ENCODE measurements at regions not wholly inside any gene's neighbourhood (a gene's known extent, or its start where the extent isn't known, plus 50 kb on each side); places are given as distances from the start of the nearest gene placed in this dataset.

DNA sequence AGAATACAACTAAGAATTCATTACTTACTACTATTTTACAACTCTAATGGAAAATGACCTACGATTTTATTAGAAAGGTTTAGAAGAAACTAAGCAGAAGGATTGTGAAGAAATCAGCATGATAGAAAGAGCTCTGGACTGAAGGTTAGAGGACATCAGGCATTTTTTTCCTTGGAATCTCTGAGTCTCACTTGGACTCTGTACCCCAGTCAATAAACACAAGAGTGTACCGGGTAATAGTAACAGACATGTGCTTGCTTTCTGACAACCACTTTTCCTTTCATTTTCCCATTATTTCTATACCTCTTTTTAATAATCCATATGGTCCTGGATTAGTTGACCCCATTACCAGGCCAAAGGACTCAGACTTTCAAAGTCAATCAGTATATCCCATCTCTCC lies 1240.9 kb upstream of the LRRTM3 start:
- TF ChIP-seq, protein P1, sequence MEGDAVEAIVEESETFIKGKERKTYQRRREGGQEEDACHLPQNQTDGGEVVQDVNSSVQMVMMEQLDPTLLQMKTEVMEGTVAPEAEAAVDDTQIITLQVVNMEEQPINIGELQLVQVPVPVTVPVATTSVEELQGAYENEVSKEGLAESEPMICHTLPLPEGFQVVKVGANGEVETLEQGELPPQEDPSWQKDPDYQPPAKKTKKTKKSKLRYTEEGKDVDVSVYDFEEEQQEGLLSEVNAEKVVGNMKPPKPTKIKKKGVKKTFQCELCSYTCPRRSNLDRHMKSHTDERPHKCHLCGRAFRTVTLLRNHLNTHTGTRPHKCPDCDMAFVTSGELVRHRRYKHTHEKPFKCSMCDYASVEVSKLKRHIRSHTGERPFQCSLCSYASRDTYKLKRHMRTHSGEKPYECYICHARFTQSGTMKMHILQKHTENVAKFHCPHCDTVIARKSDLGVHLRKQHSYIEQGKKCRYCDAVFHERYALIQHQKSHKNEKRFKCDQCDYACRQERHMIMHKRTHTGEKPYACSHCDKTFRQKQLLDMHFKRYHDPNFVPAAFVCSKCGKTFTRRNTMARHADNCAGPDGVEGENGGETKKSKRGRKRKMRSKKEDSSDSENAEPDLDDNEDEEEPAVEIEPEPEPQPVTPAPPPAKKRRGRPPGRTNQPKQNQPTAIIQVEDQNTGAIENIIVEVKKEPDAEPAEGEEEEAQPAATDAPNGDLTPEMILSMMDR (IDR thresholded peaks at IDR 0.05; ENCODE audit: low read length), result no peak
- no peak for TF ChIP-seq EZH2 (IDR thresholded peaks at IDR 0.05; ENCODE audit: borderline replicate concordance, low read length)
